Fibroblast of gingiva (primary cell): ENCODE measurements at regions not wholly inside any gene's neighbourhood (a gene's known extent, or its start where the extent isn't known, plus 50 kb on each side); places are given as distances from the start of the nearest gene placed in this dataset.

Experiments used
- DNase-seq: peaks from one replicate; pipeline ENCODE4 v3.0.0-alpha.2; 2011; ENCODE audit warnings: low read depth

- no peak for DNase-seq
Measured at GRCh38 chr4:133741766-133742165, 459.8 kb downstream of the PABPC4L start.

DNA sequence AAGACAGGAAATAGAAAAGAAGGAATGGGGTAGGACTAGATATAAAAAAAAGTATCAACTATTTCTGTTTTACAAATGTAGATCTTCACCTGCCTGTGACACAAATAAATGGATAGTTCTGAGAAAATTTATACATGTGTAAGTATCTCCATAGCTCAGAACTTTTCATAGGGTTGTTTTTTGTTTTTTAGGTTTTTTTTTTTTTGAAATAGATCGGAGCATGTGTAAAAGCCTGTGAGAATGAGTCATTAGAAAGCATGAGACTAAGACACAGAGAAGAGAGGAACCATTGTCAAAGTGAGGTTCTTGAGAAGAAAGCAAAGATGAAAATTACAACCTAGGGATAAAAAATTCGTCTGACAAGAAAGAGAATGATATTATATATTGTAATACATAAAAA lies 481.6 kb downstream of the PABPC4L start:
- DNase-seq = no peak

- DNase-seq = no peak
Measured at GRCh38 chr4:133719098-133719497, 482.5 kb downstream of the PABPC4L start.

DNA sequence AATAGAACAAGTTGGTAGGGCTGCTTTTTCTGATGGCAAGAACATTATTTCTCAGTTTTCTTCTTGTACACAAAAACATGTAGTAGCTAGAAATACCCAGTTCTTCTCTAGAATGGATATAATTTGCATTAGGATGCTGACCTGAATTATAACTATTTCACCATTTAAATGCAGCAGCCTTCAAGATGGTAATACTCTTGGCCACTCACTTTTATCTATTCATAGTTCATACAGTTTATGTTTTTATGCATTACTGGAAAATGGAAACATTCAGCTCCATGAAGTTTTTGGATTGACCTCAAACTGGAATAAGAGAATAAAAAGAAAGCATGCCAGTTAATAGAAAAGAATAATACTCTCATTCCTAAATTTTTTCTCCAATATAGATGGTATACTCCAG lies 487.4 kb downstream of the PABPC4L start:
- no peak for DNase-seq

DNA sequence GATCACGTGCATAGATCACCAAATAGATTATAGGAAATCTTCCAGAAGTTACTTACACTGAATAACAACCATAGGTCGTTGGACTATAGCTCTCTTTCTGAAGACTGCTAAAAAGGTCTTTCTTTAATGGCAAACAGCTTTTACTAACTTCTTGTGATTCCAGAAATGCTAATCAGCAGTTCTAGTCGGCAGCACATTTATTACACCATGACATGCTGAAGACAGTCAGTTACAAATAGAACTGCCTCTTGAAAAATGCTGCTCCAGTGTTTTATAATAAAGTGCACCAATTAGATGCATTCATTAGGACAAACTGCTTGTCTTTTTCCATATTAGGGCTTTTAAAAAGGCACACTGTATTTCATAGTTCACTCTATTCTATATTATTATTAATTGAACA lies 488.2 kb downstream of the PABPC4L start:
- DNase-seq = no peak

GRCh38 chr4:133711817-133712216 lies 489.8 kb downstream of the PABPC4L start:
- DNase-seq = no peak

- no peak for DNase-seq
Measured at GRCh38 chr4:133694416-133694815, 507.2 kb downstream of the PABPC4L start.

DNA sequence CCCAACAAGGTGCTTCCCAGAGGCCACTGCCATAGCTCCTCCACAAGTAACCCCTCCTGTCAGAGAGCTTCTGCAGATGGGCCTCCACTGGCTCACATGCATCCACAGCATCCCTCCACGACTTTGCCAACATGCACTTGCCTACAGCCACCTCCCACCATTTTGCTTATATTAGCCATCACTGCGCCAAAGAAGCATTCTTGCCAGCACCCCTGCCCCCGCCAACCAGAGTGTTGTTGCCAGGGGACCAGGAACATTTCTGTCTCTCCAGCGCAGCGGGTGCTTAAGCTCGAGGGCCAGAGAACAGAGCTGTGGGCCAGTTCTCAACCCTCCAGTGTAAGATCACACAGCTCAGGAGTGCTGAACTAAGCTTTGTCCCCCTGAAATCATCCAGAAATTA lies 517.6 kb downstream of the PABPC4L start:
- no peak for DNase-seq

- no peak for DNase-seq
Measured at GRCh38 chr4:133668061-133668851, 519.2 kb downstream of the PCDH10 start.

GRCh38 chr4:133647206-133647605 lies 498.1 kb downstream of the PCDH10 start:
- DNase-seq = no peak

DNA sequence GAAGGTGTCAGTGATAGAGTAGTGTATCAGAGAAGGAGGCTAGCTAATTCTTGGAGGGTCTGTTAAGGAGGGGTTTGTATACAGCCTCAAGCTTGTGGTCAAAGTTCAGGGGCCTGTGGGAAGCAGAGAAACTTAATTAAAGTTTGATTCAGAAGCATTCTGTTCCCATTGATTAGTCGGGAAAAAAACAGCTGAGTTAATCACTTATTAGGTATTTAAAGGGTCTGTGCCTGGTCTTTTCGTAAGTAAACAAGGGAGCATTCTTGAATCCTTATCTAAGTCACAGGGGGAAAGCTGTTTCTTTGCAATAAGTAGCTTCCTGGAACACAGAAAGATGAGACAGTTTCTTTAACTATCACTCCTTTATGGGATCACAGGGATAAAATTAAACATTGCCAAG lies 492.1 kb downstream of the PCDH10 start:
- no peak for DNase-seq

DNA sequence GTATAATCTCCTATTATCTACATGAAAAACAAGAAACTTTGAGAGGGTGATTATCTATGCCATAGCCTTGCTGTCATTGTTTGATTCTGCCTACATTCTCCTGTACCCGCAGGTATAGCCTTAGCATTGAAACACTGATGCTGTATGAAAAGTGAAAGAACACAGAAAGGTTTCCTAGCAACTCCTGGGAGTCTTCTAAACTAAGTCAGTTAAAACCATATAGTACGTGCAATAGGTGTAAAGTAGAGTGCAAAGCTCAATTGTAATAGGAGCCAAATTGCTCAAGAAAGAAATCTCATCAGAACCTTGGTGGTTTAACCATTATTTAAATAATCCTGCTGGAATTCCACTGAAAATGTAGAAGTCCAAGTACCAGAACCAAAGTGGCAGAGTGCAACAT lies 489.7 kb downstream of the PCDH10 start:
- DNase-seq = no peak

DNA sequence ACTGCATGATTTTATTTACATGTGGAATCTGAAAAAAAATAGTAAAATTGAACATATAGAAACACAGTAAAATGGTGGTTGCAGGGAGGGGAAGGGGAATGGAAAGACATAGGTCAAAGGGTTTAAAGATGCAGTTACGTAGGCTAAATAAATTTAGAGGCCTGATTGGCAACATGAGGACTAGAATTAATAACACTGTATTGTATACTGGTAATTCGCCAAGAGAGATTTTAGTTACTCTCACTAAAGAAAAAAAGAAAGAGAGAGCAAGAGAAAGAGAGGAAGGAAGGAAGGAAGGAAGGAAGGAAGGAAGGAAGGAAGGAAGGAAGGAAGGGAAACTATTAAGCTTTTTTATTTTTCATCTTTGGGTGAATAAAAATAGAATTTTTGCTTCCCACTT lies 488.1 kb downstream of the PCDH10 start:
- DNase-seq = no peak

- DNase-seq = no peak
Measured at GRCh38 chr4:133624744-133625143, 475.6 kb downstream of the PCDH10 start.

DNA sequence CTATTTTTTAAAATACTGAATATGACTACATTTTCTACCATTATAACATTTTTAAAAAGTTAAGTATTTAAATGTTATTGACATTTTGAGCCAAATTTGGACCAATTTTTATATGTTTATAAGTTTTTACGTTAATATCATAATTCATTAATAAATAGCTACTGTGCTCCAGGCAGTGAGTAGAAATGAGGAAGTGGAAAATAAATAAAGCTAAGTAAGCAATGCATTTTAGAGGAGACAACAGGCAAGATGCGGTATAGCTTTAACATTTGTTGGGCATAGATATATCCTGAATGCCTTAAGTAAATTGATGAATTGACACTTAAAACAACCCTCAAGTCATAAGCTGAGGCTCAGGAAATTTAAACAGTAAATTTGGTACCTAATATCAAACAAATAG lies 474.8 kb downstream of the PCDH10 start:
- no peak for DNase-seq

DNA sequence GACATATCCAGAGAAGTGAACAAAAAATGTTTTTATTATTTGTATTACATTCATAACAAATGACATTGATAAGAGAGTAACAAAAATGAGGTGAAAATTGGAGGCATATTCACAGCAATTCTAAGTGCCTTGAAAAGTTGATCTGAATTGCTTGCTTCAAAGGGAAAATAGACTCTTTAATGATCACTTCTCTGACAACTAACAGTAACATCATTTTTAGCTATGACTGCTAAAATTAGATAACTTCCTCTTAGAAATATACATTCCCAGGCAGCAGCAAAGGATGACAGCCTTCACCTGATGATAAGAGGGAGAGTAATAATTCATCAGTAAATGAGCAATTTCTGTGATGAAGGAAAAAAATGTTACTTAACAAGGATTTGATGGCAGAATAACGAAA lies 472.5 kb downstream of the PCDH10 start:
- no peak for DNase-seq

DNA sequence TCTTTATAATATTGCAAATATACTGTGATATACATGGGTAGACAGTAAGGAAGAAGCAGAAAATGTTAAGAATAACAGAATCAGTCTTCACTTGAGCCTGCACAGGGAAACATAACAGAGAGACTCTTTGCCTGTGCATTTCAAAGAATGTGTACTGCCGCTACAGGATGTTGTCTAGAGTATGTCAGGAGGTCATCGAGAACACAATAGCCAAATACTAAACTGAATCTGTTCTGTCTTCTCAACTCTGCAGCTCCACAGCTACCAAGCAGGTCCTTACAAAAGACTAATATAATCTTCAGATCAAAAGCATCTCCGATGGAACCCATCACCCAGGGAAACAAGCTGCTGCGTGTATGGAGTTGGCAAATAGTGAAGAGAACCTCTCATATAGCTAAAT lies 471.5 kb downstream of the PCDH10 start:
- no peak for DNase-seq

GRCh38 chr4:133618963-133619362 lies 469.9 kb downstream of the PCDH10 start:
- DNase-seq = no peak

DNA sequence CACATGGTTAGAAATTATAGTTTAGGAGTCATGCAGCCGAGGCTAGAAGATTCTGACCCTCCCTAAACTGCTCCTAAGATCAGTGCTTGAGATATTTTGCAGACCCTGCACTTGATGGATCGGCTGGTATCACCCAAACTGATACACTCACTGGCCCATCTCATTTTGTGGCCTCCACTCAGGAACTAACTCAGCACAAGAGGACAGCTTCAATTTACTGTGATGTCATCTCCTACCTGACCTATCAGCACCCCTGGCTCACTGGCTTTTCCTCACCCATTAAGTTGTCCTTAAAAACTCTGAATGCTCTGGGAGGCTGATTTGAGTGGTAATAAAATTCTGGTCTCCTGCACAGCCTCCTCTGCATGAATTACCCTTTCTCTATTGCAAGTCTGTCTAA lies 450.9 kb downstream of the PCDH10 start:
- no peak for DNase-seq

DNA sequence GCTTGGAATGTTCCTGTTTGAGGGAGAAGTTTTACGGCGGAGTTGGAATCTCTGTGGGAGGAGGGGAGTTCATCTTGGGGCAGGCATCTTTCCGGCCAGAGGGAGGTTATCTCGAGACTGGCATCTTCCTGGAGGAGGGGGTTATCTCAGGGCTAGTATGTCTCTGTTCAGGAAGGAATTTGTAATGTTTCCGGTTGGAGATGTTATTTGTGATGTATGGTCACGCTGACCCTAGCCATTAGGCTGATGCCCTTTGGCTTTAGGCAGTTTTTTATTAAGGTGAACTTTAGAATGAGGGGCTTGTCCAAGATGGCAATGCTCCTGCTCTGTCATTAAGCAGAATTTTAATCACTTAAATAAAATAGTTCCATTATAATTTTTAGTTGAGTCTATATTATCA lies 449.7 kb downstream of the PCDH10 start:
- DNase-seq = no peak

GRCh38 chr4:133597251-133597650 lies 448.2 kb downstream of the PCDH10 start:
- DNase-seq = no peak

GRCh38 chr4:133596459-133596858 lies 447.4 kb downstream of the PCDH10 start:
- no peak for DNase-seq

GRCh38 chr4:133594390-133595207 lies 445.5 kb downstream of the PCDH10 start:
- DNase-seq = peak; percentile 85

- no peak for DNase-seq
Measured at GRCh38 chr4:133593764-133594163, 444.7 kb downstream of the PCDH10 start.
